GM23338 (cell line): ENCODE measurements at regions not wholly inside any gene's neighbourhood (a gene's known extent, or its start where the extent isn't known, plus 50 kb on each side); places are given as distances from the start of the nearest gene placed in this dataset.

ENCODE experiments used
- CREB1 ChIP-seq: fragments of 250-450 bp; sonication (Bioruptor Pico); IDR thresholded peaks from 2 replicates; pipeline ENCODE4 v1.5.0; 2020; ENCODE audit warnings: low read depth, mild to moderate bottlenecking, moderate library complexity
- POLR2AphosphoS5 ChIP-seq: IDR thresholded peaks from 2 replicates; pipeline ENCODE4 v1.6.1; 2016; ENCODE audit warnings: antibody characterized with exemption, low read depth
- TF ChIP-seq, protein P1 (sequence below), 2 experiments: fragments of 200-600 bp in 1 of 2; sonication (generic) in 1 of 2; conservative IDR thresholded peaks; 2 replicates each; pipeline versions ENCODE4 v1.5.1 to v1.6.1; 2016 to 2017; ENCODE audit warnings: antibody characterized with exemption in 2 of 2, low read depth in 2 of 2, mild to moderate bottlenecking in 2 of 2, moderate library complexity in 1 of 2

DNA sequence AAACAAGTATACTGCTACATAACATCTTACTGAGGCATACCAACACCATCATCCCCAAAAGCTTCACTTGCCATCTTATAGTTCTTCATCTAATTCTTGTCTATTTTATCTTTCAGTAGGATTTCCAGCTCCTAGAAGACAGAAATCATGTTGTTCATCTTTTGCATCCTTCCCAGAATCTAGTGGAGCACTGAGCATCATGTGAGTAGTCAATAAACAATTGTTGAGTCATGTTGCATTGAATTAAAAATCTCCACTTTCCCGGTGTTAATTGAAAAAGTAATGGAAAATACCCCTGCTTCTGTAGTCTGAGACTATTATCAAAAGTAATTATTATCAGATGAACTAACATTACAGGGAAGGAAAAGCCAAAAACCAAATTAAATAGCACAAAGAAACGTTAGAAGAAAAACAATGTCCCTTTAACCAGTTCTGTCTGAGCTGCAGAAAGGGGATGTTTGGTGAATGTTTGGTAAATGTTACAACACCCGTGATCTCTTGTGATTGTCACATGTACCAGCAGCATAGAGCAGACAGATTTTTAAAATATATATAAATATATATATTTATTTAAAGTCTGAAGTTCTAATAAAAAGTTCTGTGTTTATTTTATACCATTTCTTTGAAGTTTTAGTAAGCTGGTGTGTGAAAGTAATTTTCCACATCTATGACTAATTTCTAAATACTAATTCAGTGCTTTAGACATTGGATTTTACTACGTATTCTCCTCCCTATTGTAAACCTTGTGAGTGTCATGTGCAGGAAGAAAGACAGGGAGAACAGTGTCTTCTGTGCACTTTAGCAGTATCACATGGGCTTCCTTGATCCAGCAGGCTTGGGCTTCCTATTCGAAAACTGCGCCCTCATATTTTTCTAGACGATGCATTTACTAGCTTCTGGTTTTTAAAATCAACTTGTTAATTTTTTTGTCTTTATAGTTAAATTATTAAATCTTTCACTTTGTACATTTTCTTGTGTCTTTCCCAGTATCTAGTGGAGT lies 85.6 kb downstream of the RAP2B start:
- TF ChIP-seq POLR2AphosphoS5: no peak
- TF ChIP-seq, protein P1, sequence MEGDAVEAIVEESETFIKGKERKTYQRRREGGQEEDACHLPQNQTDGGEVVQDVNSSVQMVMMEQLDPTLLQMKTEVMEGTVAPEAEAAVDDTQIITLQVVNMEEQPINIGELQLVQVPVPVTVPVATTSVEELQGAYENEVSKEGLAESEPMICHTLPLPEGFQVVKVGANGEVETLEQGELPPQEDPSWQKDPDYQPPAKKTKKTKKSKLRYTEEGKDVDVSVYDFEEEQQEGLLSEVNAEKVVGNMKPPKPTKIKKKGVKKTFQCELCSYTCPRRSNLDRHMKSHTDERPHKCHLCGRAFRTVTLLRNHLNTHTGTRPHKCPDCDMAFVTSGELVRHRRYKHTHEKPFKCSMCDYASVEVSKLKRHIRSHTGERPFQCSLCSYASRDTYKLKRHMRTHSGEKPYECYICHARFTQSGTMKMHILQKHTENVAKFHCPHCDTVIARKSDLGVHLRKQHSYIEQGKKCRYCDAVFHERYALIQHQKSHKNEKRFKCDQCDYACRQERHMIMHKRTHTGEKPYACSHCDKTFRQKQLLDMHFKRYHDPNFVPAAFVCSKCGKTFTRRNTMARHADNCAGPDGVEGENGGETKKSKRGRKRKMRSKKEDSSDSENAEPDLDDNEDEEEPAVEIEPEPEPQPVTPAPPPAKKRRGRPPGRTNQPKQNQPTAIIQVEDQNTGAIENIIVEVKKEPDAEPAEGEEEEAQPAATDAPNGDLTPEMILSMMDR (conservative IDR thresholded peaks at IDR 0.05; ENCODE audit: low read depth in 2 of 2): no peak
- TF ChIP-seq CREB1 (CRISPR knock-in tag): no peak
